ENCODE measurements at regions not wholly inside any gene's neighbourhood (a gene's known extent, or its start where the extent isn't known, plus 50 kb on each side); places are given as distances from the start of the nearest gene placed in this dataset.

DNA sequence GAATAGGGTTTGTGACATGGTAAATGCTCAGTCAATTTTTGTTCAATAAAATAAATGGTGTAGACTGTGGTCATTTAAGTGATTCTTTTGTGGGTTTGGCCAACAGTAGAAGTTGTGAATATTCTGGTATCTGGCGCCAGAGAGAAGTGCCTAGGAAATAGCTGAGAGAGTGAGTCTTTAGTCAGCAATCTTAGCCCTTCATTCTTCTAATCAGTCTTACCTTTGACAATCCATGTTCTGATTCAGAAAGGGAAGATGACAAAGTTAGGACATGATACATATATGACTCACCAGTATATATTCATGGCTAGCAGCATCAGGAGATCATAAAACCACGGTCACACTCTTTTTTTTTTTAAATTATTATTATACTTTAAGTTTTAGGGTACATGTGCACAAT, 141.8 kb upstream of the PCDH18 start:
- no peak for DNase-seq

DNA sequence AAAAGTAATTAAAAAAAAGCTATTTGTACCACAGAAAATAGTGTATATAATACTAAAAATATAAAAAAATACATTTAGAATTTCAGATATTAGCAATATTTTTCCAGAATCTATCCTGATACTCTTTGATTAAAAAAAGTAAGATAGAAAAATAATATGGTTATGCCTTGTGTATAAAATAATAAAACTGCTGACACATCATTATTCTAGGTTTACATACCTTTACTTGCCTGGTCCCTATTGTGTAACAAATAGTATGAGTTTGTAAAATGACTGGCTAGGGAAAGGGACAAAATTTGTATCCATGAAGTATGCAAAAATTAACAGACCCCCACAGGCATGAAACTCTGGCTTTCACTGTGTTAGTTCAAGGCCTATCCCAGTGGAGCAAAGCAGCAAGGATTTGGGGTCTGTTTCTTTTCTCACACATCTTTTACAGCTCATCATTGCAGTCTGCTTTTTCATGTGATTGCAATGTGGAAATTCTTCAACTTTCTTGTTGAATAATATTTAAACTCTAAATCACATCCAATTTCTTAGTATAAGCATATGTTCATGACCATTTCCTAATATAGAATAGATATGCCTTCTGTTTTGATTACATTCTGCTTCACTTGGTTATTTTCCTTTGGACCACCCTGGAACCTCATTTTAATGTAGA, 136.7 kb upstream of the PCDH18 start:
- no peak for DNase-seq

DNA sequence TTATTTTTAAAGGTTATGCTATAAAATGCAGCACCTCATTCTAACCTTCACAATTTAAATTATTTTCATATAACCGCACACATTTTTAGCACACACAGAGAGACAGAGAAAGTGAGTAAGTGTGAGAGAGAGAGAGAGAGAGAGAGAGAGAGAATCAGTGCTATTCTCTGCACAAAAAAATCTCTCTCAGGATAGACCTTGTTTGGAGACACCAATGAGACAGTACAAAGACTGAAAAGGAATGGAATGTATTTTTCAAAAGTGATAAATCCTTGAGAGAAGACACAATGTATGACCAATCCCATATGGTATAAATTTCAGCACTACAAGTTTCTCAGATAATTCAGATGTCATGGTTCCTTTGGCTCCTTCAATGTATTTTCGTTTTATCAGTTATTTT, 132.1 kb upstream of the PCDH18 start:
- peak; percentile 30 for DNase-seq

DNA sequence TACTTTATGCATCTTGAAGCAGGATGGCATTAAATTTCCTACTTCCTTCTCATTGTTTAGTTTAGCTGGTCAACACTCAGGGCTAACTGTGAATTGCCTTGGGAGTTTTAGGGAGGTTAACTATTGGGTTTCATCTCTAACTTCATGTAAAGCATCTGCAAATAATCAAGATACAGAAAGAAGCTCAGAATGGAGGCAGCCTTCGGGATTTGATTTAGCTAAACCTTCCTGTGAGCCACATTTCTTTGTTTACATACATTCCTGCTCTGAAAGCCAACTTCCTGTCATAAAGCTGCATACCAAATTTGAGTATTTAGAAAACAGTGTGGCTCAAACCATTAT, 131.7 kb upstream of the PCDH18 start:
- peak; percentile 80 for DNase-seq

DNA sequence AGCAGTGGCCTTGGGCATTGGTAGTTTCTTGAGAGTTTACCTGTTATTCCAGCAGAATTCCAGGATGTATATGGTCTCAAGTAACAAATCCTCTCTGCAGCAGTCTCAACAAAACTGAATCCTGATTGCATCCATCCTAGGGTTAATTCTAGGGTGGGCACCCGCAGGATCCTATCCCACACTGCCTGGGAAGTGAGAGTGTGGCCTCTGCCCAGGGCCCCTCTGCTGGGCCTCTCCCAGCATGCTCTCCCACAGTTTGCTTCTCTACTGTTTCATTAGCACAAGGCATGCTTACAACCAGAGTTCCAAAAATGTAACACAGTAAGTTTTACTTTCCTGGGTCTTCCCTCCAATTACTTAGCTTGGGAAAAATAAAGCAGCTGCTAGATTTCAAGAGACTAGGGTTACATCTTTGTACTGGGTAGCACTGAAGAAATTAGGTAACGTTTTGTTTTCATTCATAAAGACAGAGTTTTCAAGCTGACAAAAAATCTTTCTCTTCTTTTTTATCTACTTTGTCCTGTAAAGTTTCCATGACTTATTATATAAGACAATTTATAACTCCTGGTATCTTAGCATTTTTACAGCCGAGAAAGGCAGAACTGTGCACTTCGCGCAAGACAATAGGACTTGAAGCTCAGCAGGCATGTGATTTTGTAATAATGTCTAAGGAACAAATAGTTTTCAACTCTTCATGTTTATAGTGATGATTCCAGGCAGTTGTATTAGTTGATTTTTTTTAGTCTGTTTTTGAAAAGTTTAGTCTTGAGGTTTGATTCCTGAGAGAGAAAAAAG, 131.2 kb upstream of the PCDH18 start:
- peak; percentile 52 for DNase-seq

DNA sequence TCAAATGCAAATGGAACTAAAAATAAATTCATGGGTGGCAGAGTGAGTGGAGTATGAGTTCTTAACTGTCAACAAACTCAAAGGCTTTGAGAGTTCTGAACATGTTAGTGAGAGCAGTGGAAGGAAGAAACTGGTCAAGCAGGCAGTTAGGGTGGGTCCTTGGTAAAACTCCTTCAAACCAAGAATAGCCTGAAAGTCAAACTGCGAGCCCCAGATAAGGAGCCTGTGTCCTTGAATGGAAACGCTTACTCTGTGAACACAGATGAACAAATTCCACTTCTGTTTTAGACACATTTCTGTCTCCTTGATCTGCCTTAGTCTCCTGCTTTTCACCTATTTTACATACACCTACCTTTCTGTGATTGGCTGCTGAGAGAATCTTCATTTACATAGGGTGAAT, 129.4 kb upstream of the PCDH18 start:
- DNase-seq = no peak

DNA sequence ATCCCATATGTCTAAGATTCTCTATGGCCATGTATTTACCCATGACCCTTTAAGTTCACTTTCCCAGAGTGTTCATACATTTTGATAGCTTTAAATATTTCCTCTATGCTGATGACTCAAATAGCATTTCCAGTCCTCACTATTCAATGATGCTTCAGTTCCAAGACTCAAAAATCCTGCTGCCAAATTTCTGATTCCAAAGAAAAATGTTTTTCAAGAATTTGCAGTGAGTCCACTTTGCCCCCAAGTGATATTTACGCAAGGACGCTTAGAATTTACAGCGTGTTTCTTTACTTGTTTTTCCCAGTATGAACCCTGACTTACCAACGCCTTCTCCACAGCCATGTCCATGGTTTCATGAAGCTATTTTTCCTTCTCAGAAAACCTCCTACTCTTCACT, 127.9 kb upstream of the PCDH18 start:
- no peak for DNase-seq

DNA sequence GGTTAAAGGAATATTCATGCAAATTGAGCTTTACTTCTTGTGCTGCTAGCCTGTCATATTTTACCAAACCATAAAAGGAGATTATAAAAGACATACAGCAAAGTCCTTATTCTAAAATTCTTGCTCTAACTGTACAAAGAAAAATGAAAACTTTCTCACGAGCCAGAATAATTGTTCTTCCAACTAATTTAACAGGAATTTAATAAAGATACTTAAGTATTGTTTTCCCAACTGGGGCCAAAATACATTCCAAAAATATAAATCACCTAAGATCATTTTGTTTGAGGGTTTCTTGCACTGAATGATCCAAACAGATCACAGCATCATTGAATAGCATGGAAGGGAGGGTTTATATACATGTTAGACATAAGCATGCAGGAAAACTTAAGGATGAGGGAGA, 127.1 kb upstream of the PCDH18 start:
- no peak for DNase-seq

DNA sequence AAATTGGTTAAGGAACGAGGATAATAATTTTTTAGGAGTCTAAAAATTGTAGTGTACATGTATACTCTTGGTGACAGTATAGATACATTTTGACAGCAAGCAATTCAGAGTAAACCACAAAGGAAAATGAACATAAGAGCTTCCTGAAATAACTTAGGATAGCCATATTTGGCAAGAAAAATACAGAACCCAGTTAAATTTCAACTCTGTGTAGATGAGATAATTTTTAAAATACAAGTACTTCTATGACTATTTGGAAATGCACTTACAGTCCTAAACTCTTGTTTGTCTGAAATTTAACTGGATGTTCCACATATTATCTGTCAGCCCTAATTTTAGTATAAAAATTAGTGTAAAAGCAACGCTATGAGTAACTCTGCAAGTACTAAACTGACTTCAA, 124.4 kb upstream of the PCDH18 start:
- DNase-seq = no peak

DNA sequence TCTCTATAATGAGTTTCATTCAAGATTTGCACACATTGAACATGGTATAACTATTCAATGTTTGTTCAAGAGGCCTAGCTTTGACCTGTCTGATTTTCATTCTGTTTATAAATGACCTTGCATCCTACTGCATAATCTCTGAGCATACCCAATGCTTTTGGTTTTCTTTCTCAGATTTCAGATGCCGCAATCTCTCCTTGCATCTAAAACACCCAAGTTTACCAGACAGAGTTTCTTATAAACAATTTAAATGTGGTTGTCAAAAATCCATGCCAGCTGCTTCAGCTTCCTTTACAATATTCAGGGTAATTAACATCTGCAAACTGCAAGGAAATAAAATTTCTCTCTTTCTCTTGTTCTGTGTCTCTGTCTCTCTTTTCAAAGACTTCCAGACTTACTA, 123.0 kb upstream of the PCDH18 start:
- DNase-seq = no peak

DNA sequence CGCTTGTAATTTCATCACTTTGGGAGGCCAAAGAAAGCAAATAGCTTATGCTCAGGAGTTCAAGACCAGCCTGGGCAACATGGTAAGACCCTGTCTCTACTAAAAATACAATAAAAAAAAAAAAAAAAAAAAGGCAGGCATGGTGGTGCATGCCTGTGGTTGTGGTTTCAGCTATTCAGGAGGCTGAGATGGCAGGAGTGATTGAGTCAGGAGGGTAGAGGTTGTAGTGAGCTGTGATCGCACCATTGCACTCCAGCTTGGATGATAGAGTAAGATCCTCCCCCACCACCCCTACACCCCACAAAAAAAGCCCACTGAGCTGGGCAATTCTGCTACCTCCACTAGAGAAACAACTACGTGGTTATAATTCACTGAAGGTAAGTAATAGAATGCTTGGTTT, 118.8 kb upstream of the PCDH18 start:
- no peak for DNase-seq

DNA sequence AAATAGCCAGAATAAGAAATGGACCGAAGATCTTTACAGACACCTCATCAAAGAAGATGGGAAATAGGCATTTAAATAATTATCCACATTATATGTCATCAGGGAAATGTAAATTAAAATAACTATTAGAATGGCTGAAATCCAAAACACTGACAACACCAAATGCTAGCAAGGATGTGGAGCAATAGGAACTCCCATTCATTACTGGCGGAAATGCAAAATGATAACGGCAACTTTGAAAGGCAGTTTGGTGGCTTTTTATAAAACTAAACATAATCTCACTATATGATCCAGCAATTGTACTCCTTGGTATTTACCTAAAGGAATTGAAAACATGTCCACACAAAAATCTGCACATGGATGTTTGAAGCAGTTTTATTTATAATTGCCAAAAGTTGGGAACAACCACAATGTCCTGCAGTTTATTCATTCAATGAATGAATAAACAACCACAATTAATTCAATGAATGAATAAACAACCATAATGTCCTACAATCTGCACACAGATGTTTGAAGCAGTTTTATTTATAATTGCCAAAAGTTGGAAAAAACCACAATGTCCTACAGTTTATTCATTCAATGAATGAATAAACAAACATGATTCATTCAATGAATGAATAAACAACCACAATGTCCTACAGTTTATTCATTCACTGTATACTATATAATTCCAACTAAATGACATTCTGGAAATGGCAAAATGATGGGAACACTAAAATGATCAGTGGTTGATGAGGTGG, 117.6 kb upstream of the PCDH18 start:
- DNase-seq = no peak

DNA sequence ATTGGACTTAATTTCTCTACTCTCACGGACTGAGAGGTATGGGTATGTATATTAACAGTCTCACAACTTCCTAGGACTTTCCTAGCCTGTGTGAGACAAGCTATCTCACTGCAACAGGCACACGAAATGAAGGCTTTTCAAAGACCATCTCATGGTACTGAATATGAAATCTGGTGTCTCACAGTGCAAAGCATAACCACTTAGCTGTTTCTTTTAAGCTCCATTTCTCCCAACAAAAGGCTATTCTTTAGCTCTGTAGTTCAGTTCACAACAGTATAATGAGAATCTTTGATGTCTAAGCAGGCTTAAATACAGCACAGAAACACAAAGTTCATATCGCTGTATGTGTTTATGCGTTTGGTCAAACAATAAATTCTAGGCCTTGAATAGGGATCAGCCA, 116.2 kb upstream of the PCDH18 start:
- no peak for DNase-seq

DNA sequence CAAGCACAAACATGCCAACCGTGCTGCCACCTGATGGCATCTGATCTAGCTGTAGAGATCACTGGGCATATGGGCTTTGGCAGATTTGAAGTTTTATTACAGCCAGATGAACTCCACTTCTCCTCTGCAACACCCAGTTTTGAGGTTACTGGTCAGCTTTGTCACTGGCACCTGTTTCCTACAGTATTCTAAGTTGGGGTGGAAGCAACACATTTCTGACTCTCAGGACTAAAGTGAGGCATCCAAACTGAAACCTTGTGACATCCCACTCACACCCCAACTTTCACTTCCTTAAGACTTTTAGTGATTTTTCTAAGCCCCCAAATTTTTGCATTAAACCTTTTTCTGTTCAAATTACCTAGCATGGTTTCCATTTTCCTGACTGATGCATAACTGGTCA, 115.1 kb upstream of the PCDH18 start:
- no peak for DNase-seq

DNA sequence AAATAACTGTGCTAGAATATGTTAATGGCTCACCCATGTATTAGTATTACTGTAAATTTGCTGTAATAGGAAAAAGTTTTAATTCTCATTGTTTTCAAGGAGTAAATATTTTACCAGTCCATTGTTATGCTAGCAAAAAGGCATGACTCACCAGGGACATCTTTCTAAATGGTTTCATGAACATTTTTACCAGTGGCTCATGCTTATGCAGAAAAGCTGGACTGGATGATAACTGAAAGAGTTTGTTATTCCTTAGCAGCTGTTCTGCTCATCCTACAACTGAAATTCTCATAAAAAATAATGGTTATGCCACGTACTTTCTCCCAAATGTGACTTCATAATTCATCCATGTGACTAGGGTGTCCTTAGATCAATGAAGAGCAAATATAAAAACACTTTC, 111.9 kb upstream of the PCDH18 start:
- DNase-seq = no peak

DNA sequence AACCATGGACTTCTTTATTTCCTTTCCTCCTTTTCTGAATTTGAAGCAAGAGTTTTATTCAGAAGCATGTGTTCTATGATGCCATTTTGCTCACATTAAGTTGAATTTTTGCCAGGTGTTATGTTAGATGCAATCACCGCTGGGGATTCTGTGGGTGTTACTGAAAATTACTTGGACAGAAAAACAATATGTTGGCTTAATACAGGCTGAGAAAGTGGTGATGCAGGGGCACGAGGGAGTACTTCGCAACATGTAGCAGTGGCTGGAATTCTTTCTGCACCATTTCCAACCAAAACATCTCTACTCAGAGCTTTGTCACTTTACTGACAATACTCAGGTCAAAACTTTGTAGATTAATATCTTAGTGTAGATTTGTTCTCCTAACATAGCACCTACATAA, 109.2 kb upstream of the PCDH18 start:
- no peak for DNase-seq

DNA sequence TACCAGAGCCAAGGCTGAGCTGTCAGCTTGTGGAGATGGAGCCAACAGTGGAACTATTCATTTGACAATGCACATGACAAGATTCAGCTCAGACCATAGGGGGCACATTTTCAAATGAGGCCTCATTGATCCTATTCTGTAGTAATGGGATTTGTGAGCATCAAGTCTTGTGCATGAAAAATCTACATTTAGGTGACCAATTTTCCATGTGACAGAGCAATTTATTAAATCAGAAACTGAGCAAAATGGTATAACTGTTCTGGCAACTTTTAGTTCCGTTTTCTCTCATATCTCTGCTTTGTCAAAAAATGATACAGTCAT, 108.5 kb upstream of the PCDH18 start:
- DNase-seq = no peak

DNA sequence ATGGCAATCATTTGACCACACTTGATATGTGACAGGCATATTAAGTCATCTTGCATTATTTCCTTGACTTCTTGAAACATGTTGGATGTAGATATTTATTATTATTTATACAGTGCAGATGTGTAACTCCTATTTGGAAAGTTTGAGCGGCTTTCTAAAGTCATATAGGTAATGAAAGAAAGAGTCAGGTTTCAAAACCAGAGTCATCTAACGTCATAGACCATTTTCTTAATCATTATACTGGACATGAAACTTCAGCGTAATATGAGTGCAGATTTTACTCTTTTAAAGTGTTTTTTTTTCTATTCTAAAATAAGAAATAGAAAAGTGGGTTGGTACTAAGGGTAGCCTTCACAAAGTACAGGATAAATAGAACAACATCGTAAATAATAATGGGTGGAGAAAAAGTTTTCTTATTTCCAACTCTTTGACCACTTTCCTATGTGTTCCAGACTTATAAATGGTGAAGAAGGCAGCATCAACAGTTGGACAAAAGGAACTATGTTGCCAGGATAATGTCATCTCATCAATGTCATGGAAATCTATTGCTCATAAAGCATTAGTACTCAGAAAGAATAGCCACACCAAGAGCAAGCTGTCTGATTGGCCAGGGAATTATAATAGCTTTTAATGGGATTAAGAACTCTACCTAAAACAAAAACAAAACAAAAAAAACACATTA, 108.0 kb upstream of the PCDH18 start:
- no peak for DNase-seq

DNA sequence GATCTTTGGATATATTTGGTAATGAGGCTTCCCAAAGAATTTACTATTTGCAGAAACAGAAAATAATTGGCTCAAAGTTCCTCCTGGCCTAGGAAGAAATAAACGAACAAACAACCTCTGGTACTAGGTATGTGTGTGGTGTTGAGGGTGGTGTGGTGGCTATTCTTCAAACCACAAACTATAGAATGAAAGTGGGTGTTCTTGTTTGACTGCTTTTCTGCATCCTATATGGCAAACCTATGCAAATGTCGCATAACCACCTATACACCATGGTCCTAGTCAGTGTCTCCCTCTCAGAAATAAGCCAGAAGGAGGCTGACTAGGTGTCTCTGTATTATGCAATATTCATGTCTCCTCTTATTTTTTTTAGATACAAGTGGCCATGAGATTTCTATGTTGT, 106.6 kb upstream of the PCDH18 start:
- DNase-seq = no peak

DNA sequence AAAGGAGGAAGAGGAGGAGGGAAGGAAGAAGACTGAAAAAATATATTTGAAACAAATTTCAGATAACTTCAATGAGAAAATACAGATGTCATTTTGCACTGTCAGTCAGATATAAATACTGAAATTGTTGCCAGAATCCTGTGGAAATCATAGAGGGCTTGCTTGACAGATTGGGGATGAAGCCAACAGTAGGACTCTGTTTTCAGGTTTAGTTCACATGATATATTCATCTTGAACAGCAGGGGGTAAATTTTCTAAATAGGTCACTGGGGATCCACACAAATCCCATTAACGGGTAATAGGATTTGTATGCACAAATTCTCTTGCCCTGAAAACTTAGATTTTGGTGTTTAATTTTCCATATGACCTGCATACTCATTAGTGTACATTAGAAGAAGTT, 103.3 kb upstream of the PCDH18 start:
- DNase-seq = no peak

DNA sequence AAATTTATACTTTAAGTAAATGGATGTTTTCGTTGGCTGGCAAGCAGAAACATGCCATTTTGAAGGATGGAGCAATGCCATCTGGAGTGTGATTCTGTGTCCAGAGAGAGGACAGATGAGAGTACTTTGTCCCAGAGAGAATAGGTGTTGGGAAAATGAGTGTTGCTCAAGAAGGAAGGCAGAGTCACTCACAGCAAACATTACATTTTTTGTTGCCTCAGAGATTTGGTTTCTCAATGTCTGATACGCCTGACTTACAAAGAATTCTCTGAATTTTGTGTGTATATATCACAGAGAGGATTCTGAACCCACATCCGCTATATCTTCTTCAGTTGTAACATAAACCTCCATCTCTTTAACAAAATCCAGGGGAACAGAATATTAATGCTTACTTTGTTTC, 102.8 kb upstream of the PCDH18 start:
- DNase-seq = no peak

DNA sequence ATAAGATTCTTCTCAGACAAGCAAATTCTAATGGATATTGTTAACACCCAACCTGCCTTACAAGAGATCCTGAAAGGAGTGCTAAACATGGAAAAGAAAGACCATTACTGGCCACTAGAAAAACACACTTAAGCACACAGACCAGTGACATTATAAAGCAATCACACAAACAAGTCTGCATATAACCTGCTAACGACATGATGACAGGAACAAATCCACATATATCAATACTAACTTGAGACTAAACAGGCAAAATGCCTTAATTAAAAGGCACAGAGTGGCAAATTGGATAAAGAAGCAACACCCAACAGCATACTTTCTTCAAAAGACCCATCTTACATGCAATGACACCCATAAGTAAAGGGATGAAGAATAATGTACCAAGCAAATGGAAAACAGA, 100.5 kb upstream of the PCDH18 start:
- no peak for DNase-seq

DNA sequence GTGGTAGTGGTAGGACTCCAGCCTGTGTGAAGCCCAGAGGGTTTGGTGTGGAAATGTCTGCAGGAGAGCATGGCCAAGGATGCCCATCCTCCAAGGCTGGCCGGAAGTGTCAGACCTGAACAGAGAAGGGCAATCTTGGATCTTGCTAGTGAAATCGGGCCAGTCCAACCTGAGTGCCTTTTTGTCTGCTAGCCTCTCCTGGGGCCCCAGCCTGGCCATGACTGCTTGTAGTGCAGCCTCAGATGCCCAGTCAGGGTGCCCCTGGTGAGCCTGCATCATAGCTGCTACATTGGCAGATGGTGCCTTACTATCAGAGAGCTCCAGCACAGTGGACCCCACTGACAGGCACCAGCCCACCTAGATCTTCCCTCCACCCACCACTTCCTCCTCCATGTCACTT, 99.3 kb upstream of the PCDH18 start:
- no peak for DNase-seq

Data from left kidney (tissue), 1 donor.